Heart right ventricle (tissue), 16 donors: ENCODE measurements at regions not wholly inside any gene's neighbourhood (a gene's known extent, or its start where the extent isn't known, plus 50 kb on each side); places are given as distances from the start of the nearest gene placed in this dataset.

ENCODE experiments used
- ATAC-seq, 8 donors: fragments of 200-7000 bp; cut with Tn5 transposase; one replicate each; pipeline ENCODE4 v1.9.1; 2020; ENCODE audit warnings: mild to moderate bottlenecking in 8 of 8, moderate library complexity in 8 of 8, moderate number of reproducible peaks in 1 of 8
- DNase-seq, 2 donors: peaks; one replicate each; pipeline ENCODE4 v3.0.0-alpha.2; 2020
- H3K27ac ChIP-seq, 10 donors: fragments of 200-600 bp; sonication (generic) in 2 of 10; one replicate each; pipeline versions ENCODE4 v1.5.0 to v1.8.0; 2020 to 2022; ENCODE audit warnings: mild to moderate bottlenecking in 3 of 10
- H3K27me3 ChIP-seq, 7 donors: fragments of 200-600 bp; one replicate each; pipeline ENCODE4 v1.8.0; 2021 to 2022; ENCODE audit warnings: mild to moderate bottlenecking in 2 of 7
- H3K36me3 ChIP-seq, 9 donors: fragments of 200-600 bp; sonication (generic) in 1 of 9; one replicate each; pipeline versions ENCODE4 v1.5.0 to v1.8.0; 2020 to 2022; ENCODE audit warnings: mild to moderate bottlenecking in 2 of 9
- H3K4me1 ChIP-seq, 9 donors: fragments of 200-600 bp; sonication (generic) in 1 of 9; one replicate each; pipeline versions ENCODE4 v1.5.0 to v1.8.0; 2020 to 2022; ENCODE audit warnings: mild to moderate bottlenecking in 4 of 9
- H3K4me3 ChIP-seq, 10 donors: fragments of 200-600 bp; sonication (generic) in 2 of 10; one replicate each; pipeline versions ENCODE4 v1.5.0 to v1.8.0; 2020 to 2022; ENCODE audit warnings: mild to moderate bottlenecking in 7 of 10, moderate library complexity in 2 of 10
- H3K9me3 ChIP-seq, 11 donors: fragments of 200-600 bp in 10 of 11; sonication (generic) in 2 of 11; one replicate each; pipeline versions ENCODE4 v1.5.0 to v1.8.0; 2013 to 2022; ENCODE audit warnings: mild to moderate bottlenecking in 2 of 11, control low read depth in 1 of 11, moderate library complexity in 1 of 11
- WGBS, 2 donors: extraction: QIAGEN DNeasy Blood & Tissue Kit; methylation state at CpG; one replicate each; pipeline ENCODE4 v1.1.7; 2013; ENCODE audit warnings: inconsistent platforms in 1 of 2; 5-methylcytosine and 5-hydroxymethylcytosine counted together
- intact Hi-C, 10 donors: fragments of 100-400 bp; cut with DNase I; formaldehyde crosslinking; loops; one replicate each; pipeline versions ENCODE4 v1.11.1 to v1.14.2; 2022
- TF ChIP-seq, protein P1 (sequence below), 9 donors: fragments of 200-600 bp; sonication (generic) in 2 of 9; IDR thresholded peaks; one replicate each; pipeline versions ENCODE4 v1.5.0 to v1.8.0; 2021 to 2022; ENCODE audit warnings: antibody characterized with exemption in 9 of 9, mild to moderate bottlenecking in 5 of 9, moderate library complexity in 1 of 9
- donor health status: Arrhythmogenic right ventricular cardiomyopathy.
- donor health status: ischemic (EF 13 %, LVEDD 7.1; RV severe dilation, severe dysfunction).
- donor health status: healthy with polysubstance abuse.
- donor health status: DM: no; HTN: yes; CAD: no.
- donor health status: DM: no; HTN: no; CAD: no.
- donor health status: ischemic (EF 25% LVEDD 6.9; RV normal size, moderate dysfunction).
- donor health status: ischemic (EF 25% LVEDD 5.7; RV mildly dilated, moderate dysfunction).
- donor health status: healthy.
- donor health status: DM: yes; HTN: yes; CAD: no.
- donor health status: Ischemic cardiomyopathy.
- donor health status: ischemic (EF 35%, LVEDD 5.7; RV mildly dilated, moderate dysfunction).
- donor health status: nonischemic (EF 11% LVEDD 7.7; RV severe dilation, severe dysfunction).
- donor health status: DM: yes; HTN: yes; CAD: no.
- donor health status: PGD.
- donor health status: ischemic (EF 29% LVEDD 5.4; RV normal size, mild dysfunction).
- donor health status: nonischemic (EF 23%, LVEDD 6.1; RV moderate dilation, normal function).

DNA sequence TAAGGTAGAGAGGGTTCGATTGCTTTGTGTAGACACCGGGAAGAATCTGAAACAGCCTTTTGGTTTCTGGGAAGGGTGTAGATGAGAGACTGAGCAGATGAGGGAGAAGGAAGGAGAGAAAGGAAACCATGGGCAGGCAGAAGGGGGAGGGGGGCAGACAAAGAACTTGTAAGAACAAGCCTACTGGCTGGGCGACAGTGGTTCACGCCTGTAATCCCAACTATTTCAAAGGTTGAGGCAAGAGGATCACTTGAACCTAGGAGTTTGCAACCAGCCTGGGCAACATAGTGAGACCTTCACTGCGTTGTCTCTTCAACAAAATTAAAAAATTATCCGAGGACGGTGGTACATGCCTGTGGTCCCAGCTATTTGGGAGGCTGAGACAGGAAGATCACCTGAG, 106.2 kb downstream of the TM2D1 start:
- ATAC-seq (no peak), DNase-seq (no peak)
- Histone ChIP-seq H3K9me3 (no peaks in the 10 kb centered on the region), H3K36me3 (no peaks in the 10 kb centered on the region), H3K27me3 (no peaks in the 10 kb centered on the region), H3K27ac (no peak overlapping the region), H3K4me3 (no peak overlapping the region), H3K4me1 (no peaks in the 10 kb centered on the region)
- 95 to 96% methylated on average over 7 of the region's 7 CpGs for WGBS, 2 donors
- TF ChIP-seq, protein P1, sequence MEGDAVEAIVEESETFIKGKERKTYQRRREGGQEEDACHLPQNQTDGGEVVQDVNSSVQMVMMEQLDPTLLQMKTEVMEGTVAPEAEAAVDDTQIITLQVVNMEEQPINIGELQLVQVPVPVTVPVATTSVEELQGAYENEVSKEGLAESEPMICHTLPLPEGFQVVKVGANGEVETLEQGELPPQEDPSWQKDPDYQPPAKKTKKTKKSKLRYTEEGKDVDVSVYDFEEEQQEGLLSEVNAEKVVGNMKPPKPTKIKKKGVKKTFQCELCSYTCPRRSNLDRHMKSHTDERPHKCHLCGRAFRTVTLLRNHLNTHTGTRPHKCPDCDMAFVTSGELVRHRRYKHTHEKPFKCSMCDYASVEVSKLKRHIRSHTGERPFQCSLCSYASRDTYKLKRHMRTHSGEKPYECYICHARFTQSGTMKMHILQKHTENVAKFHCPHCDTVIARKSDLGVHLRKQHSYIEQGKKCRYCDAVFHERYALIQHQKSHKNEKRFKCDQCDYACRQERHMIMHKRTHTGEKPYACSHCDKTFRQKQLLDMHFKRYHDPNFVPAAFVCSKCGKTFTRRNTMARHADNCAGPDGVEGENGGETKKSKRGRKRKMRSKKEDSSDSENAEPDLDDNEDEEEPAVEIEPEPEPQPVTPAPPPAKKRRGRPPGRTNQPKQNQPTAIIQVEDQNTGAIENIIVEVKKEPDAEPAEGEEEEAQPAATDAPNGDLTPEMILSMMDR (IDR thresholded peaks at IDR 0.05): no peak
- intact Hi-C loops: no loop called here

DNA sequence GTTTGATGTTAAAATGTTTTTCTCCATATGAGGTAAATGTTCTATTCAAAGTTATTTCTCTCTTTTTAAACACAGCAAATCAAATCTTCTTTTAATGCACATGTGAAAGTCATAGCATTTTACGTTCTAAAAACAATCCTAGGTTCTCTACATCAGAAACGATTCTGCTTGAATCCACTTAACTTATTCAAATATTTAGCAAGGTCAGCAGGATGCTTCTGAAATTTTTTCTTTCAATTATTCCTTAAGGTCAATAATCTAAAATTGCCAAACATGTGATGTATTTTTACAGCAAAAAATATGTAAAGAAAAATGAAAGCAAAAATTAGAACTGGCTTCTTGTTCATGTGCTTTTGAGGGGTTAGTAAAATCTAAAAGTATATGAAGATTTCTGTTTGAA, 106.7 kb downstream of the TM2D1 start:
- TF ChIP-seq, protein P1 (IDR thresholded peaks at IDR 0.05): no peak
- 87 to 90% methylated on average over 2 of the region's 2 CpGs for WGBS, 2 donors

DNA sequence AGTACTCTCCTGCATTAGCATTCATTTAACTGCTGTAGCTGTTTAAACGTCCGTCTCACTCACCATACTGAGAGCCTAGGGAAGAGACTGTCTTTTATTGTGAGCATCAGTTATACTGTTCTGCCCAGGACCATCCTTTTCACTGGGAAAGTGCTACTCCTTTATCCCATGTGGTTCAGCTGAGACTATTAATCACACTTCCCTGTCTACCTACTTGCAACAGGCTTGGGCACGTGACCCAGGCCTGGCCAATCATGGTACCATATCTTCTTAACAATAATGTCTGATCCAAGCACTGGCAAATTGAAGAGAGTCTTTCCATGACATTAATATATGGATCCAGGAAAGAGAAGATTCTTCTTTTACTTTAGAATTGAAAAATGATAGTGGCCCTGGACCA, 108.1 kb downstream of the TM2D1 start:
- TF ChIP-seq, protein P1 (IDR thresholded peaks at IDR 0.05): no peak
- ATAC-seq: no peak
- H3K9me3 ChIP-seq: no peaks in the 10 kb centered on the region
- H3K36me3 ChIP-seq: no peaks in the 10 kb centered on the region
- H3K4me1 ChIP-seq: no peaks in the 10 kb centered on the region
- intact Hi-C loops: no loop called here
- H3K27me3 ChIP-seq: no peaks in the 10 kb centered on the region
- no peak overlapping the region for H3K4me3 ChIP-seq
- H3K27ac ChIP-seq: no peak overlapping the region
- WGBS, 2 donors: 92 to 97% methylated on average over 3 of the region's 3 CpGs
- DNase-seq: no peak

More for the DNA sequence above, 106.7 kb downstream of the TM2D1 start:
- Histone ChIP-seq H3K4me3 (no peak overlapping the region), H3K27ac (no peak overlapping the region), H3K4me1 (no peaks in the 10 kb centered on the region), H3K9me3 (no peaks in the 10 kb centered on the region), H3K27me3 (no peaks in the 10 kb centered on the region), H3K36me3 (no peaks in the 10 kb centered on the region)
- ATAC-seq (no peak), DNase-seq (no peak)
- intact Hi-C loops: no loop called here

DNA sequence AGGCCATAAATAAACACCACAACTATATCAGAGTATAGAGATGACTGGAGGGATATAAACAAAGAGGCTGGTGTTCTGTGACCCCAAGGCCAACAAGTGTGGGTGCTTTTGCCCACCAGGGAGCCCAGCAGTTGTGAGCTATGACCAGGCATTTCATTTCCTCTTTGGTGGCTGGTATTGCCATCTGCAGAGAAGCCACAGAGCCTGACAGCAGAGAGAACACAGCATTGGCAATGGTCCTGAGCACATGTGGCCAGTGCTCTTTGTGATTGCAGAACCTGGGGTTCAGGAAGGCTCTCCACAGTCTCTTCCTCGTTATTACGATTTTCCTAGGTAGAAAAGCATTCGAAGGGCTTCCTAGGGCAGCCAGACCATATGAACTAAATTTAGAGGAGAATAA, 112.3 kb downstream of the TM2D1 start:
- ATAC-seq (no peak), DNase-seq (no peak)
- TF ChIP-seq, protein P1 (IDR thresholded peaks at IDR 0.05): no peak
- Histone ChIP-seq H3K4me1 (no peaks in the 10 kb centered on the region), H3K4me3 (no peak overlapping the region), H3K27ac (no peak overlapping the region), H3K27me3 (no peaks in the 10 kb centered on the region), H3K9me3 (no peaks in the 10 kb centered on the region), H3K36me3 (no peaks in the 10 kb centered on the region)
- WGBS, 2 donors: 73 to 83% methylated on average over 3 of the region's 3 CpGs
- intact Hi-C loops: no loop called here

DNA sequence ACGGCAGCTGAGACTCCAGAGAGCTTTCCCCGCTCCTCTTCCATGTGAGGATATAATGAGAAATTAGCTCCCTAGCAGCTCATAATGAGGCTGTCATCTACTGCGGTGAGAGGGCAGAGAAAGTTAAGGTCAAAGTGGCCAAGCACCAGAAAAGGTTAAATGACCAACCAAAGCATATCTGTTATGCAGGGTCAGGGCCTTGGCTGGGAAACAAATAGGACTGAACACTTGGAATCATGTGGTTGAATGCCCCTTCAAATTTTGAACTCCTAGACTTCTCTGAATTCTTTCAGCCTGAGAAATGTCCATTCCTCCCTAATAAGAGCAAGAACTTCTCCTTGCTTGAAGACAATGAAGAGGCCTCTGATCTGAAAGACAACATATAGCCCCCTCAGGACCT, 115.9 kb downstream of the TM2D1 start:
- H3K4me3 ChIP-seq: no peak overlapping the region
- ATAC-seq (no peak), DNase-seq (no peak)
- TF ChIP-seq, protein P1 (IDR thresholded peaks at IDR 0.05): no peak
- peaks cover 0 to 22% (median 4%) of the 10 kb centered on the region in 9 donors for H3K4me1 ChIP-seq
- 96 to 97% methylated on average over 3 of the region's 3 CpGs for WGBS, 2 donors
- intact Hi-C loops: no loop called here
- H3K9me3 ChIP-seq: no peaks in the 10 kb centered on the region
- H3K27me3 ChIP-seq: no peaks in the 10 kb centered on the region
- H3K27ac ChIP-seq: no peak overlapping the region
- H3K36me3 ChIP-seq: no peaks in the 10 kb centered on the region
